NCI-H187 (cell line): ENCODE measurements at regions not wholly inside any gene's neighbourhood (a gene's known extent, or its start where the extent isn't known, plus 50 kb on each side); places are given as distances from the start of the nearest gene placed in this dataset.
"Not testable (repeated sequence)": the region's sequence is repeated elsewhere in the genome, so short reads cannot be mapped to it uniquely, and the experiment has no call there.

ENCODE experiments used
- DNase-seq, 2 experiments: peaks; one replicate each; lab custom pipeline; 2025; lab: John Stamatoyannopoulos, UW

- no peak for DNase-seq
Measured at GRCh38 chr6:144395014-144395413, 109.9 kb downstream of the UTRN start.

- DNase-seq: no peak
Measured at GRCh38 chr6:144395826-144396225, 110.7 kb downstream of the UTRN start.

GRCh38 chr6:144397141-144397540 is 112.0 kb downstream of the UTRN start:
- no peak for DNase-seq

- no peak for DNase-seq
Measured at GRCh38 chr6:144400321-144400720, 115.2 kb downstream of the UTRN start.

- DNase-seq: no peak
Measured at GRCh38 chr6:144401736-144402733, 116.9 kb downstream of the UTRN start.

- no peak for DNase-seq
Measured at GRCh38 chr6:144402750-144403149, 117.6 kb downstream of the UTRN start.

- DNase-seq: no peak
Measured at GRCh38 chr6:144405163-144405562, 120.0 kb downstream of the UTRN start.

GRCh38 chr6:144406796-144407195 is 121.7 kb downstream of the UTRN start:
- DNase-seq: no peak

- no peak for DNase-seq
Measured at GRCh38 chr6:144408161-144408560, 123.0 kb downstream of the UTRN start.

GRCh38 chr6:144410059-144410458 is 124.9 kb downstream of the UTRN start:
- DNase-seq: no peak

GRCh38 chr6:144410574-144410973 is 125.4 kb downstream of the UTRN start:
- DNase-seq: not testable (repeated sequence)

- DNase-seq: no peak
Measured at GRCh38 chr6:144411531-144412165, 126.5 kb downstream of the UTRN start.

GRCh38 chr6:144413418-144413817 is 128.3 kb downstream of the UTRN start:
- DNase-seq: no peak

- DNase-seq: peak; percentile 32 to 77
Measured at GRCh38 chr6:144415014-144415413, 129.9 kb downstream of the UTRN start.

GRCh38 chr6:144415835-144416237 is 130.7 kb downstream of the UTRN start:
- DNase-seq: no peak

- DNase-seq: no peak
Measured at GRCh38 chr6:144416244-144416643, 131.1 kb downstream of the UTRN start.

GRCh38 chr6:144416773-144417172 is 131.6 kb downstream of the UTRN start:
- no peak for DNase-seq

- DNase-seq: no peak
Measured at GRCh38 chr6:144417681-144418080, 132.5 kb downstream of the UTRN start.

- DNase-seq: no peak
Measured at GRCh38 chr6:144418959-144419545, 133.9 kb downstream of the UTRN start.

- no peak for DNase-seq
Measured at GRCh38 chr6:144423167-144423566, 138.0 kb downstream of the UTRN start.

GRCh38 chr6:144429753-144430152 is 144.6 kb downstream of the UTRN start:
- no peak for DNase-seq

- not testable (repeated sequence) for DNase-seq
Measured at GRCh38 chr6:144433446-144433845, 148.3 kb downstream of the UTRN start.
